GM23338 (cell line): ENCODE measurements at regions not wholly inside any gene's neighbourhood (a gene's known extent, or its start where the extent isn't known, plus 50 kb on each side); places are given as distances from the start of the nearest gene placed in this dataset.
A peak's percentile ranks its signal among the peaks of the same experiment; 100 is the strongest.

Source experiments
- ATAC-seq: fragments of 200-7000 bp; cut with Tn5 transposase; 3 replicates; pipeline ENCODE4 v1.9.1; 2020
- DNase-seq: peaks from one replicate; pipeline ENCODE4 v3.0.0-alpha.2; 2015; ENCODE audit warnings: low spot score
- H2AFZ ChIP-seq: fragments of 200-600 bp; sonication (generic); 2 replicates; pipeline ENCODE4 v1.8.0; 2016; ENCODE audit warnings: antibody characterized with exemption, mild to moderate bottlenecking, moderate library complexity
- H3F3A ChIP-seq: fragments of 200-600 bp; sonication (generic); replicated peaks from 2 replicates; pipeline ENCODE4 v1.8.0; 2017; ENCODE audit warnings: antibody characterized with exemption, mixed run types, low read depth
- H3K27ac ChIP-seq: fragments of 200-600 bp; sonication (generic); 2 replicates; pipeline ENCODE4 v1.6.1; 2016; ENCODE audit warnings: low read depth
- H3K27me3 ChIP-seq: fragments of 200-600 bp; sonication (generic); 2 replicates; pipeline ENCODE4 v1.8.0; 2016; ENCODE audit warnings: mild to moderate bottlenecking, mixed run types, moderate library complexity; ENCODE audit not compliant: insufficient read depth
- H3K36me3 ChIP-seq: fragments of 200-600 bp; sonication (generic); 2 replicates; pipeline ENCODE4 v1.8.0; 2016; ENCODE audit warnings: mild to moderate bottlenecking; ENCODE audit not compliant: insufficient read depth
- H3K4me1 ChIP-seq: fragments of 200-600 bp; sonication (generic); 2 replicates; pipeline ENCODE4 v1.8.0; 2016; ENCODE audit warnings: mild to moderate bottlenecking, moderate library complexity; ENCODE audit not compliant: insufficient read depth
- H3K4me2 ChIP-seq: fragments of 200-600 bp; sonication (generic); 2 replicates; pipeline ENCODE4 v1.7.1; 2017; ENCODE audit warnings: mixed run types
- H3K4me3 ChIP-seq: fragments of 200-600 bp; sonication (generic); 2 replicates; pipeline ENCODE4 v1.6.1; 2016; ENCODE audit warnings: mixed run types
- H3K79me2 ChIP-seq: fragments of 200-600 bp; sonication (generic); replicated peaks from 2 replicates; pipeline ENCODE4 v1.8.0; 2017; ENCODE audit warnings: mild to moderate bottlenecking; ENCODE audit not compliant: insufficient read depth
- H3K9me2 ChIP-seq: fragments of 200-600 bp; sonication (generic); 2 replicates; pipeline ENCODE4 v1.8.0; 2017; ENCODE audit not compliant: insufficient read depth
- H4K20me1 ChIP-seq: fragments of 200-600 bp; sonication (generic); replicated peaks from 2 replicates; pipeline ENCODE4 v1.8.0; 2017; ENCODE audit warnings: mild to moderate bottlenecking; ENCODE audit not compliant: insufficient read depth
- H3K27ac Mint-ChIP-seq: 2 replicates; pipeline ENCODE4 v1.8.0; 2020; ENCODE audit warnings: inconsistent platforms, mild to moderate bottlenecking, moderate library complexity, mixed read lengths
- H3K27me3 Mint-ChIP-seq: 3 replicates; pipeline ENCODE4 v1.8.0; 2022; ENCODE audit warnings: low read depth, mild to moderate bottlenecking, moderate library complexity, mixed read lengths, inconsistent platforms; ENCODE audit not compliant: insufficient read depth, poor library complexity
- H3K36me3 Mint-ChIP-seq: 3 replicates; pipeline ENCODE4 v1.8.0; 2021; ENCODE audit warnings: low read depth, mild to moderate bottlenecking, inconsistent platforms, moderate library complexity, mixed read lengths
- H3K4me1 Mint-ChIP-seq: 3 replicates; pipeline ENCODE4 v1.8.0; 2020; ENCODE audit warnings: mild to moderate bottlenecking, inconsistent platforms, mixed read lengths
- H3K4me3 Mint-ChIP-seq: 3 replicates; pipeline ENCODE4 v1.8.0; 2021; ENCODE audit warnings: moderate library complexity, mild to moderate bottlenecking, inconsistent platforms, mixed read lengths
- H3K9me3 Mint-ChIP-seq: 3 replicates; pipeline ENCODE4 v1.8.0; 2020; ENCODE audit warnings: moderate library complexity, mild to moderate bottlenecking, inconsistent platforms, mixed read lengths
- CREB1 ChIP-seq: fragments of 250-450 bp; sonication (Bioruptor Pico); IDR thresholded peaks from 2 replicates; pipeline ENCODE4 v1.5.0; 2020; ENCODE audit warnings: low read depth, mild to moderate bottlenecking, moderate library complexity
- JUNB ChIP-seq: IDR thresholded peaks from one replicate; pipeline ENCODE4 v1.6.1; 2016; ENCODE audit warnings: antibody characterized with exemption; ENCODE audit not compliant: unreplicated experiment
- TF ChIP-seq, protein P1 (sequence below): fragments of 250-450 bp; sonication (Bioruptor Pico); IDR thresholded peaks from 2 replicates; pipeline ENCODE4 v1.5.0; 2020; ENCODE audit warnings: mild to moderate bottlenecking, moderate library complexity
- TF ChIP-seq, protein P2 (sequence below), 2 experiments: fragments of 200-600 bp in 1 of 2; sonication (generic) in 1 of 2; conservative IDR thresholded peaks; 2 replicates each; pipeline versions ENCODE4 v1.5.1 to v1.6.1; 2016 to 2017; ENCODE audit warnings: antibody characterized with exemption in 2 of 2, low read depth in 2 of 2, mild to moderate bottlenecking in 2 of 2, moderate library complexity in 1 of 2

DNA sequence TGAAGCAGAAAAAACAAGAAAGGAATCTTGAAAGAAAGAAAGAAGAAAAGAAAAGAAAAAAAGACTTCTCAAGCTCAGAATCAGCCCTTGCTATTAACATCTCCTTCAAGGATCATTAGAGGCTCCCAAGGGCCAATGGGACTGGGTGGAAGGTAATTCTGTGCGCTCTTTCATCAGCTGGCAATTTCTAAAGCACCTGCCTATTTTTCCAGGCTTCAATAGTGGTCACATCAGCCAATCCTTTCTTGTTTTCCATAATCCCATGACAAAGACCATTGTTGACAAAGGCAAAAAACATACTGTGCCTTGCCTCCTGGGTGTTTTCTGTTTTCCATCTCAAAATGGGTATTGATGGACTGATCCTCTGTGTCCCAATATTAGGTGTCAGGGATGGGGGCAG lies 88.2 kb upstream of the TSC22D1 start:
- peak; percentile 28 for DNase-seq
- no peak overlapping the region for H2AFZ ChIP-seq
- Mint-ChIP-seq H3K4me1 (peaks cover 20% of the 10 kb centered on the region), H3K9me3 (no peaks in the 10 kb centered on the region), H3K36me3 (no peaks in the 10 kb centered on the region), H3K27ac (no peak overlapping the region; the same call in 1 of the 2 replicates), H3K4me3 (no peak overlapping the region), H3K27me3 (peaks cover 4% of the 10 kb centered on the region)
- H3K4me2 ChIP-seq, result peak overlapping the region; percentile 9; the same call in 1 of the 2 replicates
- H3K27ac ChIP-seq, result 0 out of 2 replicates have a peak overlapping the region, but pooled peaks have one; percentile 17
- H3K79me2 ChIP-seq, result no peaks in the 10 kb centered on the region
- ATAC-seq, result peak; percentile 88
- peaks cover 11% of the 10 kb centered on the region for H3K4me1 ChIP-seq
- H3F3A ChIP-seq, result no peaks in the 10 kb centered on the region
- TF ChIP-seq, protein P1, sequence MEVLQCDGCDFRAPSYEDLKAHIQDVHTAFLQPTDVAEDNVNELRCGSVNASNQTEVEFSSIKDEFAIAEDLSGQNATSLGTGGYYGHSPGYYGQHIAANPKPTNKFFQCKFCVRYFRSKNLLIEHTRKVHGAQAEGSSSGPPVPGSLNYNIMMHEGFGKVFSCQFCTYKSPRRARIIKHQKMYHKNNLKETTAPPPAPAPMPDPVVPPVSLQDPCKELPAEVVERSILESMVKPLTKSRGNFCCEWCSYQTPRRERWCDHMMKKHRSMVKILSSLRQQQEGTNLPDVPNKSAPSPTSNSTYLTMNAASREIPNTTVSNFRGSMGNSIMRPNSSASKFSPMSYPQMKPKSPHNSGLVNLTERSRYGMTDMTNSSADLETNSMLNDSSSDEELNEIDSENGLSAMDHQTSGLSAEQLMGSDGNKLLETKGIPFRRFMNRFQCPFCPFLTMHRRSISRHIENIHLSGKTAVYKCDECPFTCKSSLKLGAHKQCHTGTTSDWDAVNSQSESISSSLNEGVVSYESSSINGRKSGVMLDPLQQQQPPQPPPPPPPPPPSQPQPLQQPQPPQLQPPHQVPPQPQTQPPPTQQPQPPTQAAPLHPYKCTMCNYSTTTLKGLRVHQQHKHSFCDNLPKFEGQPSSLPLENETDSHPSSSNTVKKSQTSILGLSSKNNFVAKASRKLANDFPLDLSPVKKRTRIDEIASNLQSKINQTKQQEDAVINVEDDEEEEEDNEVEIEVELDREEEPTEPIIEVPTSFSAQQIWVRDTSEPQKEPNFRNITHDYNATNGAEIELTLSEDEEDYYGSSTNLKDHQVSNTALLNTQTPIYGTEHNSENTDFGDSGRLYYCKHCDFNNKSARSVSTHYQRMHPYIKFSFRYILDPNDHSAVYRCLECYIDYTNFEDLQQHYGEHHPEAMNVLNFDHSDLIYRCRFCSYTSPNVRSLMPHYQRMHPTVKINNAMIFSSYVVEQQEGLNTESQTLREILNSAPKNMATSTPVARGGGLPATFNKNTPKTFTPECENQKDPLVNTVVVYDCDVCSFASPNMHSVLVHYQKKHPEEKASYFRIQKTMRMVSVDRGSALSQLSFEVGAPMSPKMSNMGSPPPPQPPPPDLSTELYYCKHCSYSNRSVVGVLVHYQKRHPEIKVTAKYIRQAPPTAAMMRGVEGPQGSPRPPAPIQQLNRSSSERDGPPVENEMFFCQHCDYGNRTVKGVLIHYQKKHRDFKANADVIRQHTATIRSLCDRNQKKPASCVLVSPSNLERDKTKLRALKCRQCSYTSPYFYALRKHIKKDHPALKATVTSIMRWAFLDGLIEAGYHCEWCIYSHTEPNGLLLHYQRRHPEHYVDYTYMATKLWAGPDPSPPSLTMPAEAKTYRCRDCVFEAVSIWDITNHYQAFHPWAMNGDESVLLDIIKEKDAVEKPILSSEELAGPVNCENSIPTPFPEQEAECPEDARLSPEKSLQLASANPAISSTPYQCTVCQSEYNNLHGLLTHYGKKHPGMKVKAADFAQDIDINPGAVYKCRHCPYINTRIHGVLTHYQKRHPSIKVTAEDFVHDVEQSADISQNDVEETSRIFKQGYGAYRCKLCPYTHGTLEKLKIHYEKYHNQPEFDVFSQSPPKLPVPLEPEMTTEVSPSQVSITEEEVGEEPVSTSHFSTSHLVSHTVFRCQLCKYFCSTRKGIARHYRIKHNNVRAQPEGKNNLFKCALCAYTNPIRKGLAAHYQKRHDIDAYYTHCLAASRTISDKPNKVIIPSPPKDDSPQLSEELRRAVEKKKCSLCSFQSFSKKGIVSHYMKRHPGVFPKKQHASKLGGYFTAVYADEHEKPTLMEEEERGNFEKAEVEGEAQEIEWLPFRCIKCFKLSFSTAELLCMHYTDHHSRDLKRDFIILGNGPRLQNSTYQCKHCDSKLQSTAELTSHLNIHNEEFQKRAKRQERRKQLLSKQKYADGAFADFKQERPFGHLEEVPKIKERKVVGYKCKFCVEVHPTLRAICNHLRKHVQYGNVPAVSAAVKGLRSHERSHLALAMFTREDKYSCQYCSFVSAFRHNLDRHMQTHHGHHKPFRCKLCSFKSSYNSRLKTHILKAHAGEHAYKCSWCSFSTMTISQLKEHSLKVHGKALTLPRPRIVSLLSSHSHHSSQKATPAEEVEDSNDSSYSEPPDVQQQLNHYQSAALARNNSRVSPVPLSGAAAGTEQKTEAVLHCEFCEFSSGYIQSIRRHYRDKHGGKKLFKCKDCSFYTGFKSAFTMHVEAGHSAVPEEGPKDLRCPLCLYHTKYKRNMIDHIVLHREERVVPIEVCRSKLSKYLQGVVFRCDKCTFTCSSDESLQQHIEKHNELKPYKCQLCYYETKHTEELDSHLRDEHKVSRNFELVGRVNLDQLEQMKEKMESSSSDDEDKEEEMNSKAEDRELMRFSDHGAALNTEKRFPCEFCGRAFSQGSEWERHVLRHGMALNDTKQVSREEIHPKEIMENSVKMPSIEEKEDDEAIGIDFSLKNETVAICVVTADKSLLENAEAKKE (CRISPR knock-in tag), result no peak
- no peak for TF ChIP-seq JUNB
- TF ChIP-seq, protein P2, sequence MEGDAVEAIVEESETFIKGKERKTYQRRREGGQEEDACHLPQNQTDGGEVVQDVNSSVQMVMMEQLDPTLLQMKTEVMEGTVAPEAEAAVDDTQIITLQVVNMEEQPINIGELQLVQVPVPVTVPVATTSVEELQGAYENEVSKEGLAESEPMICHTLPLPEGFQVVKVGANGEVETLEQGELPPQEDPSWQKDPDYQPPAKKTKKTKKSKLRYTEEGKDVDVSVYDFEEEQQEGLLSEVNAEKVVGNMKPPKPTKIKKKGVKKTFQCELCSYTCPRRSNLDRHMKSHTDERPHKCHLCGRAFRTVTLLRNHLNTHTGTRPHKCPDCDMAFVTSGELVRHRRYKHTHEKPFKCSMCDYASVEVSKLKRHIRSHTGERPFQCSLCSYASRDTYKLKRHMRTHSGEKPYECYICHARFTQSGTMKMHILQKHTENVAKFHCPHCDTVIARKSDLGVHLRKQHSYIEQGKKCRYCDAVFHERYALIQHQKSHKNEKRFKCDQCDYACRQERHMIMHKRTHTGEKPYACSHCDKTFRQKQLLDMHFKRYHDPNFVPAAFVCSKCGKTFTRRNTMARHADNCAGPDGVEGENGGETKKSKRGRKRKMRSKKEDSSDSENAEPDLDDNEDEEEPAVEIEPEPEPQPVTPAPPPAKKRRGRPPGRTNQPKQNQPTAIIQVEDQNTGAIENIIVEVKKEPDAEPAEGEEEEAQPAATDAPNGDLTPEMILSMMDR (conservative IDR thresholded peaks at IDR 0.05; ENCODE audit: low read depth in 2 of 2), result no peak
- no peak for TF ChIP-seq CREB1 (CRISPR knock-in tag)
- H3K27me3 ChIP-seq, result no peaks in the 10 kb centered on the region
- no peak overlapping the region for H3K4me3 ChIP-seq
- no peaks in the 10 kb centered on the region for H4K20me1 ChIP-seq
- 0 out of 2 replicates have a peak, but pooled peaks cover 7% of the 10 kb centered on the region for H3K9me2 ChIP-seq
- H3K36me3 ChIP-seq, result no peaks in the 10 kb centered on the region; the same call in 1 of the 2 replicates
